DMS53 treated with DMSO at 0.1 percent for 48 hours (cell line): ENCODE measurements at regions not wholly inside any gene's neighbourhood (a gene's known extent, or its start where the extent isn't known, plus 50 kb on each side); places are given as distances from the start of the nearest gene placed in this dataset.

ENCODE experiments used
- DNase-seq: peaks from one replicate; lab custom pipeline; 2025; ENCODE audit not compliant: unreplicated experiment; lab: John Stamatoyannopoulos, UW

DNA sequence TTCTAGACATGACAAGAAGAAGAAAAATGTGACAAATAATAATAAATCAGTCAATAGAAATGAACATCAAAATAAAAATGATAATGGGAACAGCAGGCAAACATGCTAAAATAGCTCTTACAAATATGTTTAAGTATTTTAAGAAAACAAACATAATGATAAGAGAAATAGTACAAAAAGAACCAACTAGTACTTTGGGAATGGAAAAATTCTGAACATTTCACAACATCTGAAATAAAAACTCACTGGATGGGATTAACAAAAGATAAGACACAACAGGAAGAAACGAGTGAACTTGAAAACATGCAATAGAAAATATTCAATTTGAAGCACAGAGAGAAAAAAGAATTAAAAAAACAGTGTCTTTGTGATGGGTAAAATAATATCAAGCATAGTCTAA lies 115.2 kb upstream of the TSPAN2 start:
- DNase-seq, result no peak

DNA sequence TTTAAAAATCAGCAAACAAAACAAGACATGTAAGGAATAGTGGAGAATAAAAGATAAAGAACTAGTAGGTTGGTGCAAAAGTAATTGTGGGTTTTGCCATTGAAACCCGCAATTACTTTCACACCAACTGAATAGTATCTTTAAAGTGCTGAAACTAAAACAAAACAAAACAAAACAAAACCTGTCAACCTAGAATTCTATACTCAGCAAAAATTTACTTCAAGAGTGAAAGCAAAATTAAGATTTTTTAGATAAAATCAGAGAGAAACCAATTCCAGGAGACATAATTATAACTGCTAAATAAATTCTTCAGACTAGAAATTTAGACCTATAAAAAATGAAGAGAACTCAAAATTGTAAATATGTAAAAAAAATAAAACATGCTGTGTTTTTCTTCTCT lies 114.0 kb upstream of the TSPAN2 start:
- no peak for DNase-seq

DNA sequence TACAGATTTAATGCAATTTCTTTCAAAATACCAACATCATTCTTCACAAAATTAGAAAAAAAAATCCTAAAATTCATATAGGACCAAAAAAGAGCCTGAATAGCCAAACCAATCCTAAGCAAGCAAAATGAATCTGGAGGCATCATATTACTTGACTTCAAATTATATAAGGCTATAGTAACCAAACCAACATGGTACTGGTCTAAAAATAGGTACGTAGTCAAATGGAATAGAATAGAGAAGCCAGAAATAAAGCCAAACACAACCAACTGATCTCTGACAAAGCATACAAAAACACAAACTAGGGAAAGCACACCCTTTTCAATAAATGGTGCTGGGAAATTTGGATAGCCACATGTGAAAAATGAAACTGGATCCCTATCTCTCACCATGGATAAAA lies 112.3 kb upstream of the TSPAN2 start:
- DNase-seq, result no peak

DNA sequence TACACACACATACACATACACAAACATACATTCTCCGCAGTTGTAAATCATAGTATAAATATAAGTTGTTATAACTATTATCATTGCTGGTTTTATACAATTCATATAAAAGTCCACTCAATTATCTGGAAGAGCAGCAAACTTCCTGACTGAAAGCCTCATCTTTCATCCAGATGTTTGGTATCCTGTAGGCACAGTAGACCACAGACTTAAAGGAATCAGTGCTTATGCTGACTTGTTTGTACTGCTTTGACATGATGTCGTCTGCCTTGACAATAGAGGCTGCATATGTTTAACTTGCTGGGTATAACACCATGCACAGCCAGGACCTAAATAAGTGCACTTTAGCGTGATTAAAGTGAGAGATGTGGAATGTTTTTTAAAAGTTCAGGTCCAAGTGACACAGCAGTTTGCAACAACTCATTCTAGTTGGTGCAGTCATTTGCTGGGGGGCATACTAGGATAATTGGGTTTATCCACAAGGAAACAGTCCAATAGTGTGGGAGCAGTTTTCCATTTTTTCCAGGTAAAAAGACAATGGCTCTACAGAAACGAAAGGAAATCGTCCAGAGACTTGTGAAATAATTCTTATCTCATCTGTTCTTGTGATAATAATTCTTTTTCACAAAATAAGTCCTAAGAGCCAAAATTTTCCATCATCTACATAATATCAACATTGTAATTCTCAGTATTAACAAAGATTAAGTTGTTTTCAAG lies 110.3 kb upstream of the TSPAN2 start:
- DNase-seq, result no peak

DNA sequence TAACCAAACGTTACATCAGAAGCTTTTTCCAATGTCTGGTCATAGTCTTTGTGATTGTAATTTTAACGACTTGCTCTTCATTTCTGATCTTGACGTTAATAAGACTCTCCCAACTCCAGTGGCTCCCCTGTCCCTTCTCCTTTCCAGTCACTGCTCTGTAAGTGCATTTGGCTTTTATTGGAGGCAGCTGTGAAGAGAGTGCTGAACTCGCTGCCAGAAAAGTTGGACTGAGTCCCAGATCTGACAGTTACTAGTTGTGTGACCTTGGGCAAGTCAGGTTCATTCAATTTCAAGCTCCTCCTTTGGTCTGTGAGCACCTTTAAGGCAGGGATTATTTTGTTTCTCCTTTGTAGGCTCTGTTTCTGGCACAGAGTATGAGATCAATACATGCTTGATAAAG lies 109.6 kb upstream of the TSPAN2 start:
- no peak for DNase-seq

DNA sequence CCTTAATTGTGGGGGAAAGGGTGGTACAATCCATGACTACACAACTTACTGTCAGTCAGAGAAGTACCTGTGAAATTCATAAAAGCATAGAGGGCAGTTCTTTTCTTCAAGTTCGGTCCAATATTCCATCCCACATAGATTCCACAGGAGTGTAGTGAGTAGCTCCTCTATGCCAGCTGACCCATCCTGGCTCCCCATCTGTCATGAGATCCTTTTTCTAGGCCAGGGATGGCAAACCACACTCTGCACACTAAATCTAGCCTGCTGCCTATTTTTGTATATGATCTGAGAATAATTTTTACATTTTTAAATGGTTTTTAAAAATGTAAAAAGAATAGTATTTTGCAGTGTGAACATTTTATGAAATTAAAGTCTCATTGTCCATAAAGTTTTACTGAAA lies 107.0 kb upstream of the TSPAN2 start:
- no peak for DNase-seq

DNA sequence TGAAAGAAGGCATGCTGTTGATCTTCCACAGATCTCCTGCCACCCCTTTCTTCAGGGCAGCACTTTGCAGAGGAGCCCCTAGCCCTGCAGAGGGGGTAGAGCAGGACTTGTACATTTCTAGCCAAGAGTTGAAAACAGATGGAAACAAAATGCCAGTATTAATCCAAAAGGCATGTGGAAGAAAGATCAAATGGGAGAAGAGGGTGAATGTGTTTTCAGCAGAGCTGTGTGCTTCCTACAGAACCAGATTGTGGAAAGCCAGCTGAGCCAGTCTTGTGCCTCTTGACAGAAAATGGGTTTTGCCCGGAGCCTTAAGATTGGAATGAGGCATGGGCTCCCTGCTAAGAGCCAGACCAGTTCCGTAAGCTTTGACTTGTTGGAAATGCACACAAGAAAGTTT lies 105.2 kb upstream of the TSPAN2 start:
- DNase-seq, result no peak

DNA sequence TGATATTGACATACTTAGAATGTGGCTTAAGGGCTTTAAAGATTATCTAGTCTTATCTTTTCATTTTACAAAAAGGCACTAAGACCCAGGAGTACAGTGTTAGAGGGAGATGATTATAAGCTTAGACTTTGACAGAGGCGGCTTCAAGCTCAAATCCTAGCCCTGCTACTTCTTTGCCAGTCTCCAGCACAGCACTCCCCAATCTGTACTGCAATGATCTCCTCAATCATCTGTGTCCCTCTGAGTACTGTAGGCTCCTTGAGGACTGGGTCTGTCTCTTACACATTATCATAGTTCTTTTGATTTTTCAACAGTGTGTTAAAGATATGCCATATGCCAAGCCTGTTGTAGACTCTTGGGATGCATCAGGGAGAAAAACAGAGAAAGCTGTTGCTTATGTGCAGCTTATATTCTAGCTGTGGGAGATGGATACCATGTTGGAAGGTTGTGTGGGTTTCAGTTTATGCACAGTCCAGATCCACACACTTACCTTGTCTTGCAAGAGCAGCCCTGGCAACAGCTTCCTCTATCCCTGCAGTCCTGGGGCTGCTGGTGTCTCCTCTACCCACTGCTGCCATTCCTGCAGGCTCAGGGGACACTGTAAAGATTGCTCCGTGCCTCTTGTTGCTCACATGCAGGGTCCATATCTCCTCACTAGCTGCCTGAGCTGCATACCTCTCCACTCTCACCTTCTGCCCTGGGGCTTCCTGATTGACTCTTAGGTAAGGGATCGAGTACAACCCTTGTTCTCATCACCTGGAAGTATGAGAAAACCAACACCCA lies 103.9 kb upstream of the TSPAN2 start:
- DNase-seq, result no peak

DNA sequence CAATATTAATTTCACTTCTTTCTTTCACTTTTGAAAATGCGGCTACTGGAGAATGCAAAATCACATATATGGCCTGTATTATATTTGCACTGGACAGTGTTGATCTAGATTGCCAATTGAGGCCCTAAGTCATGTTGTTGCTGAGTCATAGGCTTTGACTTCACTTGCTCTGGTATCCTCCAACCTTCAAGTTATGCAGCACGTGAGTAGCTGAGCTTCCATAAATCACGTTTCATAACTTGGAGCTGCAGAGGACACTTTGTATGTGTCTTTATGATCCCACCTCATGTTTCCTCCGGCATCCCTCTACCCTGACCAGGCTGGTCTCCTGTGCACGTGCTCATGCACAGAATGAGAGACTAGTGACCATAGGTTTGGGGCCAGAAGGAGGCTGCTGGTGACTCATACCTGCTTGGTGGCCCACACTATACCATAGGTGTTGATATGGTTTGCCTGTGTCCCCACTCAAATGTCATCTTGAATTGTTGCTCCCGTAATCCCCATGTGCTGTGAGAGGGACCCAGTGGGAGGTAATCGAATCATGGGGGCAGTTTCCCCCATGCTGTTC lies 103.0 kb upstream of the TSPAN2 start:
- no peak for DNase-seq

DNA sequence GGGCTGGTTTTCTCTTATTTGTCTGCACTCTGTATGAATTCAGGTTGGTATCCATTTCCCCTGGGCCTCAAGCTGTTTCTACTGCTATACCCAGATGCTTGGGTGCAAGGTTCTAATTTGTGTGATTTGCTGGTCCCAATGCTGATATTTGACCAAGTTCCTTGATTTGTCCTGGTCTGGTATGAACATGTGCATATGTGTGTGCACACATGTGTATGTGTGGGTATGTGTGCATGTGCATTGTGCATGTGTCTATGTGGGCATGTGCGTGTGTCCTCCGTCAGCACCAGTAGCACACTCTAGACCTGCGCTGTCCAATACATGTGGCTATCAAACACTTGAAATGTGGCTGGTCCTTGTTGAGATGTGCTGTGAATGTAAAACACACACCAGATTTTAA lies 102.4 kb upstream of the TSPAN2 start:
- DNase-seq, result no peak

DNA sequence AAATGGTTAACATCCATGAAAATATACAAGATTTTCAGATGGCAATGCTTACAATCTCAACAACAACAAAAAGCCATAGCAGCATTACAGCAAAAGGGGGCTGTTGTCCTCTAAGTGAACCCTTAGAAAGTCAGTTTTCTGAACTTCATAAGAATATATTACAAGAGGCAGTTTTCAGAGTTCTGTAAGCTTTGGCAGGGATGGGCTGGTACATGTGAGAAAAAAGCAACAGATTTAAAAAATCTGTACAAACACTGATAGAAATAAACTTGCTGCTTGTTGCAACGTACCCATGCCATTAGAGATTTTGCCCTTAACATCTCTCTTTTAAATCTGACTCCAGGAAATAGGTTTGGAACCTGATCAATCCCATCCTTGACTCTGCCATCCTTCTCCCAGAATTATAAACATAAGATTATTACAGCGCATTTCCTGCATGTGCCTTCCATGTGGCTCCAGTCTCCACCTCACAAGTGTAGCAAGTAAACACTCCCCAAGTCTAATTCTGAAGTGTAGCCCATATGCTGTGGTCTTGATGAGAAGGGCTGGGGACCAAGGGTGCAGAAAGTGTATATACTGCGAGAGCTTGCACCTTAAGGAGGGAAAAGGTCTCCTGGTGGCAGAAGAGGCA lies 101.4 kb upstream of the TSPAN2 start:
- no peak for DNase-seq

DNA sequence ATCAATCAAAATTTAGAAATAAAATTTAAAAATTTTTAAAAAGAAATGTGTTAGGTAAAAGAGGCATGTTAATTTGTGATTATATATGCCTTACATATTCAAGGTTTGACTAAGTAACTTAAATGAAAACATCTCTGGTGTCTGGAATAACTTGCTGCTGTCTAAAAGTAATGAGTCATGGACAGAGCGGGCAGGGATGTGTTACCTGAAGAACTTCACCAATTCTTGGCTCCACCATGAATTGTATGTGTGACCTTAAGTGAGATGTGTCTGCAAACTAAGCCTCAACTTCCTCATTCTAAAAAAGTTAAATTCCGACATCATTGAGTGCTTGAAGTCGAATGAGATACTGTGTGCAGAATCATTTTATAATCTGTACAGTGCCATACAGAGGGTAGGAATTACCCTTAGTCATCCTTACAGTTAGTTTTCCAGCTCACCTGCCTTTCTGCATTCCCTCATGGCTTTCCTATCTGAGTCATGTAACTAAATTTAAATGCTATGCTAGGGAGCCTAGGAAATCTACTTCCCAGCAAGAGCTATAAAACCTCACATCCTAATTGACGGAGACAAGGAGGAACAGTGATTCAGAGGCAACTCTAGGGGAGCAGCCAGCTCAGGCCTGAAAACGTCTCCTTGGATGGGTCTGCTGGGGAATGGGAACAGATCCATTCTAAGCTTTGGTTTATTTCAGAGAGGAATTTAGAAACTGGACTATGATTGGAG lies 100.7 kb upstream of the TSPAN2 start:
- no peak for DNase-seq

DNA sequence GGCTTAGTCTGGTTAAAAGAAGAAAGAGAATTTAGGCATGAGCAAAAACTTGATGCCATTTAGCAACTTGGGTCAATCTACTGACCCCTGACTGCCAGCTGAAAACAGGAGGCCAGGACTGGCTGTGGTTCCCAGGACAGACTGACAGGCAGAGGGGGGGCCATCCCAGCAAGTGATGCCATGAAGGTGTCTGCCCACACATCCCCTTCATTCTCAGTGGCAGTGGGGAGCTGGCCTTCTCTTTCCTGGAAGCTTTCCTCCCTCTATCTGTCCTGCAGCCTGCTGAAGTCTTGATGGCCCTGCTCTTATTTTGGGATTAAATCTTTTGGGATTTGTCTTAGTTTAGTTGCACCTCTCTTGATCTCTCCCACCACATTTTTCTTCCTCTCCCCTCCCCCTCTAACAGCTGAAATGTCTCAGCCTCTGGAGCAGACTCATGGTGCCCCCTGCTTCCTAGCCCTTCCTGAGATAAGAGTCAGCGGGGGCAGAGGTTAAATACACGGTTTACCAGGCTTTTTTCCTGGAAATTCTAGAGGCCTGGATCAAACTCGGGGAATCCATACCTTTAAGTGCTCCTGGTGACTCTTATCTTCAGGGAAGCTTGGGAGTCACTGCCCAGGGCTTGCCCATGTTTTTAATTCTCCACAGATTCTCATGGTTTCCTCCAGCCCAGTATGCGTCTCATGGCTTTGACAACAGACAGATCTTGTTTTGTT lies 99.5 kb upstream of the TSPAN2 start:
- DNase-seq, result no peak

DNA sequence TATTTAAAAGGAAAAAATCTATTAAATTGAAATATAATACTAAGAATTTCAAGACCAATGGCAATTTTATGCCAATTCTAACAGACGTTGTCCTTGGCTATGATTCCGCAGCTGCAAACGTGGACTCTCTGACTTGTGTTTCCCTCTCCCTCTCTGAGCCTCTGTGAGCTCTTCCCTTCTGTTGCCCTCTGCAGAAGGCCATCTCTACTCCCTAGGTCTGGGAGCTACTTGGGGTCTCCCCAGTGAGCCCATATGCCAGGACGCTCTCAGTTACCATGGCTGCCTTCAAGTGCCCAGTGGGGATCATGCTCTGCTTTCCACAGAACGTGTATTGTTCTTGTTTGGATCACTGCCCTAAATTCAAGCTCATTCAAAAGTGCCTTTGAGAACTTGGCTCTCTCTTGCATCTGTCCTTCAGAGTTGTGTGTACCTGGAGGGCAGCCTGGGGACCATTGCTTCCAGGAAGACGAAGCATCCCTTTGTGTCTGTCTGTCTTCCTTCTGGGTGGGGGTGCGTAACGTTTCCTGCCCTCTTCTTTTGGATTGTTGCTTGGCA lies 97.5 kb upstream of the TSPAN2 start:
- DNase-seq, result no peak

DNA sequence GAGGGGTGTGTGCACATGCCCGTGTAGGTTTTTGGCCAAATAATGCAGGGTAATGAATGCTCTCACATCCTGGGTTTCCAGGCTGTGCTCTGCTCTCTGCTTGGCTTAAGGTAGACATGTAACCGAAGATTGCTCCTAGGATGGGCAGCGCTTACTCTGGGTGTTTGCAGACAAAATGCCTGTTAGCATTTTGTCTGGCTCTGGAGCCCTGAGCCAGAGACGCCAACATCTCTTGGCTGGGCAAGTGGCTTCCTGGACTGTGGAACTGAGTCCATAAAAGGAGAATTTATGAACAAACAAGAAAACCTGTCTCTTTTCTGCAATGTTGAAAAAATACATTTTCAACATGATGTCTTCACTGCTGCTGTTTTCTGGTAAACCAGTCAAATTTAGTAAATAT lies 96.0 kb upstream of the TSPAN2 start:
- DNase-seq, result no peak

DNA sequence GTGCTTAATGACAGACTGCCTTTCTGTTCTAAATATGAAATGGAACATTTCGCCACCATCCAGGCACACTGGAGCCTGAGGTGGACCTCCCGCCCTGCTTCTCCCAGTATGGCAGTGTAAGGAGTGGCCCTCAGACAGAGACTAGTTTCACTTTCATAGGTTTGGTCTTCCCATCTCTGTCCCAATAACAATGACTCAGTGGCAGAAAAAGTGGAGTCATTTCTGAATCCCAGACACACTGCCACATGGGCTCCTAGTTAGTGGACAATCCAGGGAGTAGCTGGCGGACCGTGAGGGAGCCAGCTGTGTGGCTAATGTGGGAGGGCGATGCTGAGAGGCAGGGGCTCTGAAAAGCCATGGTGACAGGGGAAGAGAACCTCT lies 95.6 kb upstream of the TSPAN2 start:
- DNase-seq, result no peak

DNA sequence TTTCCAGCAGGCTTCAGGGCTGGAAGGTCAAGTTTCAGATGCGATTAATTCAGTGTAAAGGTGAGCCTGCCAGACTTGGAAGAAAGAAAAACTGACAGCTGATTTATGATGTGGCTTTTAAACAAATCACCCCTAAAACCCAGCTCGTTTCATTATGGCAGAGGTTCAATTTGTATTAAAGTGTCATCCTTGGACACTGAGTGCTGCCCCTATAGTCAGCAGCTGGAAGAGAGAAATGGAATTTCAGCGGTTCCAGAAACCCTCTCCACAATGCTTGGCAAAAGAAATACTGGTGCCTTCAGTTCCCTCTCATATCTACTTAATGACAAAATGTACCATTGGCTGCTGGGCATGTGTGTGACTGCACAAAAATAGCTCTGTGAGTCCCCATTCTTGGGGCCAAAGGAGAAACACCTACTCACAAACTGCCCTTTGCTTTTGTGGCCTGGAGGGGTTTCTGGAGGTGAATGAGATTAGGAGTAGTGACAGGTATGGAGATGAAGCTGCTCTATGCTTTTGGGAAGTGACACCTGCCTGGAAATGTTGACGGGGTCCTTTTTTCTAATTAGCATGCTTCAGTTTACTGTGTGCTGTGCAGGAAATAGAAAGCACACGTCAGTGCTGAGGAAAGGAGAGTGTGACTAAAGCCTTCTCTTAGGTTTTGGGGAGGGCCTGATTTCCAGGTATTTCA lies 95.1 kb upstream of the TSPAN2 start:
- DNase-seq, result no peak

DNA sequence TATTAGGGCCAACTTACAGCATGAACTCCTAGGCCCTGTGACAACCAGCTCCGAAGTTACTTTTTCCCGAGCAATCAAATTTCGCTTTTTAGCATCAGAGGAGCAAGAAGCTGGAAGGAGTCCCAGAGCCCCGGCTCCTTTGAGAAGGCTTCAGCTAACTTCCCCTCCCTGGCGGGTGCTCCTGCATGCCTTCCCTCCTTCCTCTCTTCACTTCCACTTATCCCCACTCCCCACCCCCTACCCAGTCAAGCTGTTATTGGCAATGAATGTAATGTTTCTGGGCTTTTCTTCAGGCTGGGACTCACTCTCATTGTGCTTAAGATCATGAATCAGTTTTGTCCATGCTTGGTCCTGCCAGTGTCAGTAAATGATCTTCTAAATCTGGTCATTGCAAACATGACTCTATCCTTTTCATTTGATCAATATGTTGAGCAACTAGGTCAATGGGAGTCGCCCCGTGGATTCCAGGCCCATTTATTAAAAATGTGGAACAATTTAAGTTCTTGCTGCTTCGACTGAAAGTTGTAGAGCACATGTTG lies 94.5 kb upstream of the TSPAN2 start:
- DNase-seq, result no peak

DNA sequence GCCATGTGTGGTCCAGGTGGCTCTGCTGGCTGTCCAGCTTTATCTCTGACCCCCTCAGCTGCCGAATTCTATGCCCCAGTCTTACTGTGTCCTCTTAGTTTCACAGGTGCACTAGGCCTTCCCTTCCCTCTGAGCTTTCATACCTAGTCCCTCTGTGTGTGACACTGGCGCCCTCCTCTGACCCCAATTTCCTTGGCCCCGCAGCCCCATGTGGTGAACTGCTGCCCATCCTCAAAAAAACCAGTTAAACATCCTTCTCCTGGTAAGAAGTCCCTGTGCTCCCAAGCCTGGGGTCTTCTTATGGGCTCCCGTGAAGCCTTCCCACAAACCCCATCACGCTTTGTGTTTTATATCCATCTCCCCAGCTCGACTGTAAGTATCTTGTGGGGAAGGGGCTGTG lies 93.9 kb upstream of the TSPAN2 start:
- no peak for DNase-seq
